Endothelial cell (in vitro differentiated cells): ENCODE measurements at regions not wholly inside any gene's neighbourhood (a gene's known extent, or its start where the extent isn't known, plus 50 kb on each side); places are given as distances from the start of the nearest gene placed in this dataset.

ENCODE experiments used
- DNase-seq: peaks from one replicate; pipeline ENCODE4 v3.0.0; 2021; ENCODE audit warnings: low spot score
- H3K27ac Mint-ChIP-seq: one replicate; pipeline ENCODE4 v1.8.0; 2021; ENCODE audit warnings: mixed read lengths, inconsistent platforms; ENCODE audit not compliant: unreplicated experiment
- H3K27me3 Mint-ChIP-seq: one replicate; pipeline ENCODE4 v1.8.0; 2021; ENCODE audit warnings: mild to moderate bottlenecking, moderate library complexity, mixed read lengths, inconsistent platforms; ENCODE audit not compliant: unreplicated experiment
- H3K36me3 Mint-ChIP-seq: one replicate; pipeline ENCODE4 v1.8.0; 2021; ENCODE audit warnings: mild to moderate bottlenecking, low read depth, mixed read lengths, inconsistent platforms; ENCODE audit not compliant: unreplicated experiment
- H3K4me1 Mint-ChIP-seq: one replicate; pipeline ENCODE4 v1.8.0; 2021; ENCODE audit warnings: mild to moderate bottlenecking, mixed read lengths, inconsistent platforms; ENCODE audit not compliant: unreplicated experiment
- H3K4me3 Mint-ChIP-seq: one replicate; pipeline ENCODE4 v1.8.0; 2021; ENCODE audit warnings: mild to moderate bottlenecking, mixed read lengths, inconsistent platforms; ENCODE audit not compliant: unreplicated experiment
- H3K9me3 Mint-ChIP-seq: one replicate; pipeline ENCODE4 v1.8.0; 2021; ENCODE audit warnings: mixed read lengths, inconsistent platforms; ENCODE audit not compliant: unreplicated experiment
- TF ChIP-seq, protein P1 (sequence below): fragments of 200-600 bp; sonication (generic); IDR thresholded peaks from one replicate; pipeline ENCODE4 v1.5.0; 2021; ENCODE audit warnings: antibody characterized with exemption; ENCODE audit not compliant: unreplicated experiment

DNA sequence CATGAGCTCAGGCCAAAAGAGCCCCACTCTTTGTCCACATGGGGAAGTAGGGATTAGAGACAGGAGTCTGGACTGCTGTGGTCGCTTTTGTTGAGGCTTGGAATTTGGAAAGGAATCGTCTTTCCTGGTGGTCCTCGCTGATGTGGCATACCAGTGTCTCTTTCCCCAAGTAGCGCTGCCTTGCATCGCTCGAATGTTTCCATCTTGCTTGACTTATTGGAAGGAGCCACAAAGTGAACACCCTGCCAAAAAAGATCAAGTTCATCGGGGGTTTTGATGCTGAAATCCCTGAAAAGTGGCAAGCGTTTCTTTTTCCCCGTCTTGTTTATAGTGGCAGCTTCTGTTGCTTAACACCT, 161.3 kb downstream of the MACROH2A1 start:
- Mint-ChIP-seq H3K36me3 (no peaks in the 10 kb centered on the region), H3K4me1 (no peaks in the 10 kb centered on the region)
- no peak for DNase-seq

DNA sequence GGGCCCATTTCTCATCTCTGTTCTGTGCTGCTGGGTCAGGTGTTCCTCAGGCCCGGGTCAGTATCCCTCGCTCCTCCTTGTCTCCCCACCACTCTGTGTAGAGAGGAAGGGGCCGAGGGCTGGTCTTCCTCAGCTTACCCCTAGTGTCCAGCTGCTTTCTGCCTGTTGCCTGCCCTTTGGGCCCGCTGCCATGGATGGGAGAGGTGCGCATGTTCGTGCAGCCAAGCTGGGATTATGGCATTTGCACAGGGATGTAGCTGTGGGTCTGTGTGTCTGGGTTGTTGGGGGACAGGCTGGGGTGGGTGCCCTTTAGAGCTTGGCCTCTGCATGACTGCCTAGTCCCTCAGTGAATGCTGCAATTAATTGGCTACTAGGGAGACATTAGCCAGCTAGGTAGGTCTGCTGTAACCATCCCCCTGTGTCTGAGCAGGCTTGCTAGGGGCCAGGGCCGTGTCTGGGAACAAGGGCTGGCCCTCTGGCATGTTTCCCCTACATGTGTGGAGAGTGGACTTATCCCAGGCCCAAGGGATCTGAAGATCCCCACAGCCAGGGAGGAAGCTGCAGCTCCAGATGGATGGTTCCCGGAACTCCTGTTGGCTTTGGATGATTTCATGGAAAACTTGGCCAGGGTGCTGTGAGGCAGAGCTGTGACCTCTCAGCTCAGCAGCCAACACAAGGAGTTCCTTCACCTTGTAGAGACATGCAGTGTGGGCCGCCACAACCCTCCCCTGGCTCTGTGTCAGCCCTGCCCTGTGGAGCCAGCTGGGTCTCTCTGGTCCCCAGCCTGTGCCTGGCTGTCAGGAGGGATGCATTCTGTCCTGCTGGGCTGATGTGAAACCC, 161.9 kb downstream of the MACROH2A1 start:
- Mint-ChIP-seq H3K27ac (no peak overlapping the region), H3K4me1 (no peaks in the 10 kb centered on the region), H3K9me3 (no peaks in the 10 kb centered on the region), H3K27me3 (peaks cover 6% of the 10 kb centered on the region), H3K4me3 (no peak overlapping the region), H3K36me3 (no peaks in the 10 kb centered on the region)
- no peak for DNase-seq
- TF ChIP-seq, protein P1, sequence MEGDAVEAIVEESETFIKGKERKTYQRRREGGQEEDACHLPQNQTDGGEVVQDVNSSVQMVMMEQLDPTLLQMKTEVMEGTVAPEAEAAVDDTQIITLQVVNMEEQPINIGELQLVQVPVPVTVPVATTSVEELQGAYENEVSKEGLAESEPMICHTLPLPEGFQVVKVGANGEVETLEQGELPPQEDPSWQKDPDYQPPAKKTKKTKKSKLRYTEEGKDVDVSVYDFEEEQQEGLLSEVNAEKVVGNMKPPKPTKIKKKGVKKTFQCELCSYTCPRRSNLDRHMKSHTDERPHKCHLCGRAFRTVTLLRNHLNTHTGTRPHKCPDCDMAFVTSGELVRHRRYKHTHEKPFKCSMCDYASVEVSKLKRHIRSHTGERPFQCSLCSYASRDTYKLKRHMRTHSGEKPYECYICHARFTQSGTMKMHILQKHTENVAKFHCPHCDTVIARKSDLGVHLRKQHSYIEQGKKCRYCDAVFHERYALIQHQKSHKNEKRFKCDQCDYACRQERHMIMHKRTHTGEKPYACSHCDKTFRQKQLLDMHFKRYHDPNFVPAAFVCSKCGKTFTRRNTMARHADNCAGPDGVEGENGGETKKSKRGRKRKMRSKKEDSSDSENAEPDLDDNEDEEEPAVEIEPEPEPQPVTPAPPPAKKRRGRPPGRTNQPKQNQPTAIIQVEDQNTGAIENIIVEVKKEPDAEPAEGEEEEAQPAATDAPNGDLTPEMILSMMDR = no peak

More for the DNA sequence above, 161.3 kb downstream of the MACROH2A1 start:
- H3K27ac Mint-ChIP-seq = no peak overlapping the region
- H3K27me3 Mint-ChIP-seq = peaks cover 6% of the 10 kb centered on the region
- H3K9me3 Mint-ChIP-seq = no peaks in the 10 kb centered on the region
- TF ChIP-seq, protein P1 = no peak
- H3K4me3 Mint-ChIP-seq = no peak overlapping the region

DNA sequence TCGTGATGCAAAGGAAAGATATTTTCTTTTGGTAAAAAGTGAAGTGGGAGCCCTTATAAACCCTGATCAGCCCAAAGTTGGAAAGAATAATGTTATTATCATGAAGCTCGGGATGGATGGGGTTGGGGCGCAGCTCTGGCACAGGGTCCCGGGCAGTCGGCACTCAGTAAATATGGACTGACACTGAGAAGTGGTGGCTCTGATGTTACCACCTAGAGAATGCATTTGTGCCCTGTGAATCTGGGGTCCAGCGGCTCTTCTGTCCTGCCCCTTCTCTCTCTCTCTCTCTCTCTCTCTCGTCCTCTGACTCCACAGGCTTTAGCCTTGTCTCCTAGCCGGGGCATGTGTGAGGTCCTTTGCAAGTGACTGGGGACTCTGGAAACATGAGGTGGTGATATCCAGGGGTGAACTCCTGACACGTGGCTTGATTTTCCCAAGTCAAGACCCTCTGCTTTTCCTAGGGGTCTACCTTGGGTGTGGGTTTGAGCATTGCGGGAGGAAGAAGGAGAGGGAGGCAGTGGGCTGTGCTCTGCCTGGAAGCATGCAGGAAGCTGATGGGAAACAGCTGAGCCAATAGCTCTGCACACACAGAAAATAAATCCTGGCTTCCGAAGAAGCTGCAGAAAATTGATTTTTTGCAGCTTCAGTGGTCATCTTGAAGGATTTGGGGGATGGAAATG, 162.7 kb downstream of the MACROH2A1 start:
- no peak for DNase-seq
- Mint-ChIP-seq H3K4me3 (no peak overlapping the region), H3K27ac (no peak overlapping the region), H3K36me3 (no peaks in the 10 kb centered on the region), H3K9me3 (no peaks in the 10 kb centered on the region), H3K27me3 (peaks cover 6% of the 10 kb centered on the region), H3K4me1 (no peaks in the 10 kb centered on the region)
- TF ChIP-seq, protein P1 = no peak

DNA sequence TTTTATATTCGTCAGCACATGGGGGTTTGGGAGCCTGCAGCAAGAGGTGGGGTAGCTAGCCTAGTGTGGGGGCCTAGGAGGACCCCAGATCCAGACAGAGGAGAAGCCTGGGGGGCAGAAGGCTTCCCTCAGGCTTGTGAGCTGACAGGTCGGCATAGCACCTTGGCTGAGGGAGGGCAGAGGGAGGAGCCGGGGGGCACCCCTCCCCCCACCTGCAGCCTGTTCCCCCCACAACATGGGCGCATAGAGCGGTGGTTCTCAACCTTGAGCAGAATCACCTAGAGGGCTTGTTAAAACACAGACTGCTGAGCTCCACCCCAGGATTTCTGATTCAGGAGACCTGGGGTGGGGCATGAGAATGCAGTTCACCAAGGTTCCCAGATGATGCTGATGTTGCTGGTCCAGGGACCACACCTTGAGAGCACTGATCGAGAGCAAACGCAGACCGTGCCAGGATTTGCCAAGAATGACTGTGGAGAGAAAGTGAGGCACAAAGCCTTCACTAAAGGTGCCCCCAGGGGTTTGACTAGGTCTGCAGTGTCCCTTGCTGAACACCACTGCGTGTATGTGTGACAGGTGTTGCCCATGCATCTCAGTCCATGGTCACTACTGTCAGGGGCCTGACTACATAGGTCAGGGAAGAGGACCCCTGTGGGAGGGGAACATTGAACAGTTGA, 163.3 kb downstream of the MACROH2A1 start:
- DNase-seq = no peak
- H3K27ac Mint-ChIP-seq = no peak overlapping the region
- H3K4me3 Mint-ChIP-seq = no peak overlapping the region
- H3K27me3 Mint-ChIP-seq = peaks cover 8% of the 10 kb centered on the region
- H3K9me3 Mint-ChIP-seq = no peaks in the 10 kb centered on the region
- TF ChIP-seq, protein P1 = no peak
- no peaks in the 10 kb centered on the region for H3K36me3 Mint-ChIP-seq
- no peaks in the 10 kb centered on the region for H3K4me1 Mint-ChIP-seq
